HG03196 (cell line): ENCODE measurements at regions not wholly inside any gene's neighbourhood (a gene's known extent, or its start where the extent isn't known, plus 50 kb on each side); places are given as distances from the start of the nearest gene placed in this dataset.
A peak's percentile ranks its signal among the peaks of the same experiment; 100 is the strongest.

ENCODE experiments used
- ATAC-seq: cut with Tn5 transposase; IDR thresholded peaks from one replicate; pipeline ENCODE4 v1.9.1; 2021; ENCODE audit not compliant: unreplicated experiment

GRCh38 chr18:24875286-24875685 lies 414.8 kb downstream of the HRH4 start:
- no peak for ATAC-seq

GRCh38 chr18:24875777-24876176 lies 415.3 kb downstream of the HRH4 start:
- ATAC-seq: no peak

- no peak for ATAC-seq
Observed at GRCh38 chr18:24876266-24876665, 415.8 kb downstream of the HRH4 start.

GRCh38 chr18:24877066-24877465 lies 416.6 kb downstream of the HRH4 start:
- no peak for ATAC-seq

GRCh38 chr18:24877546-24877945 lies 417.1 kb downstream of the HRH4 start:
- no peak for ATAC-seq

GRCh38 chr18:24878289-24878688 lies 417.9 kb downstream of the HRH4 start:
- no peak for ATAC-seq

- ATAC-seq: no peak
Observed at GRCh38 chr18:24885276-24885675, 424.8 kb downstream of the HRH4 start.

- ATAC-seq: no peak
Observed at GRCh38 chr18:24894880-24895279, 434.4 kb downstream of the HRH4 start.

- ATAC-seq: no peak
Observed at GRCh38 chr18:24897461-24897860, 437.0 kb downstream of the HRH4 start.

GRCh38 chr18:24910221-24910620 lies 441.7 kb downstream of the ZNF521 start:
- ATAC-seq: no peak

GRCh38 chr18:24913507-24914170 lies 438.3 kb downstream of the ZNF521 start:
- ATAC-seq: no peak

- no peak for ATAC-seq
Observed at GRCh38 chr18:24914171-24914525, 437.8 kb downstream of the ZNF521 start.

- no peak for ATAC-seq
Observed at GRCh38 chr18:24914685-24915084, 437.3 kb downstream of the ZNF521 start.

- ATAC-seq: no peak
Observed at GRCh38 chr18:24915547-24915946, 436.4 kb downstream of the ZNF521 start.

GRCh38 chr18:24917767-24918166 lies 434.2 kb downstream of the ZNF521 start:
- ATAC-seq: no peak

GRCh38 chr18:24918257-24918656 lies 433.7 kb downstream of the ZNF521 start:
- no peak for ATAC-seq

- ATAC-seq: no peak
Observed at GRCh38 chr18:24919181-24919797, 432.7 kb downstream of the ZNF521 start.

GRCh38 chr18:24922491-24922890 lies 429.5 kb downstream of the ZNF521 start:
- no peak for ATAC-seq

- ATAC-seq: peak; percentile 88
Observed at GRCh38 chr18:24923138-24923537, 428.8 kb downstream of the ZNF521 start.

- ATAC-seq: no peak
Observed at GRCh38 chr18:24924066-24924716, 427.8 kb downstream of the ZNF521 start.

- ATAC-seq: no peak
Observed at GRCh38 chr18:24926649-24927048, 425.3 kb downstream of the ZNF521 start.

GRCh38 chr18:24928301-24928878 lies 423.6 kb downstream of the ZNF521 start:
- no peak for ATAC-seq
